DMS53 (cell line): ENCODE measurements at regions not wholly inside any gene's neighbourhood (a gene's known extent, or its start where the extent isn't known, plus 50 kb on each side); places are given as distances from the start of the nearest gene placed in this dataset.
A peak's percentile ranks its signal among the peaks of the same experiment; 100 is the strongest.
"Not testable (repeated sequence)": the region's sequence is repeated elsewhere in the genome, so short reads cannot be mapped to it uniquely, and the experiment has no call there.

Source experiments
- DNase-seq: peaks from one replicate; lab custom pipeline; 2025; lab: John Stamatoyannopoulos, UW

- DNase-seq, result no peak
Measured at GRCh38 chr2:221997683-221998082, 301.1 kb downstream of the PAX3 start.

- DNase-seq, result no peak
Measured at GRCh38 chr2:221997100-221997499, 301.7 kb downstream of the PAX3 start.

- DNase-seq, result no peak
Measured at GRCh38 chr2:221994926-221995325, 303.9 kb downstream of the PAX3 start.

- DNase-seq, result not testable (repeated sequence)
Measured at GRCh38 chr2:221984376-221984775, 314.4 kb downstream of the PAX3 start.

- DNase-seq, result no peak
Measured at GRCh38 chr2:221981912-221982470, 316.8 kb downstream of the PAX3 start.

- no peak for DNase-seq
Measured at GRCh38 chr2:221975151-221975550, 323.6 kb downstream of the PAX3 start.

GRCh38 chr2:221973902-221974301 is 324.9 kb downstream of the PAX3 start:
- no peak for DNase-seq

- DNase-seq, result no peak
Measured at GRCh38 chr2:221973502-221973901, 325.3 kb downstream of the PAX3 start.

GRCh38 chr2:221972813-221973478 is 325.9 kb downstream of the PAX3 start:
- no peak for DNase-seq

- no peak for DNase-seq
Measured at GRCh38 chr2:221970389-221970788, 328.4 kb downstream of the PAX3 start.

GRCh38 chr2:221969830-221970144 is 329.0 kb downstream of the PAX3 start:
- no peak for DNase-seq

GRCh38 chr2:221969087-221969829 is 329.5 kb downstream of the PAX3 start:
- DNase-seq, result peak; percentile 72

GRCh38 chr2:221962186-221962585 is 336.6 kb downstream of the PAX3 start:
- DNase-seq, result peak; percentile 15

GRCh38 chr2:221961561-221961960 is 337.2 kb downstream of the PAX3 start:
- DNase-seq, result peak; percentile 75

GRCh38 chr2:221958224-221958623 is 340.6 kb downstream of the PAX3 start:
- peak; percentile 5 for DNase-seq

- no peak for DNase-seq
Measured at GRCh38 chr2:221948076-221948475, 350.7 kb downstream of the PAX3 start.

- DNase-seq, result not testable (repeated sequence)
Measured at GRCh38 chr2:221944452-221944851, 354.3 kb downstream of the PAX3 start.

GRCh38 chr2:221943076-221943810 is 355.6 kb downstream of the PAX3 start:
- DNase-seq, result peak; percentile 11

- DNase-seq, result no peak
Measured at GRCh38 chr2:221931251-221931991, 359.3 kb upstream of the EPHA4 start.

- no peak for DNase-seq
Measured at GRCh38 chr2:221929259-221929658, 357.2 kb upstream of the EPHA4 start.

GRCh38 chr2:221926327-221926726 is 354.2 kb upstream of the EPHA4 start:
- no peak for DNase-seq

- DNase-seq, result no peak
Measured at GRCh38 chr2:221924576-221924975, 352.5 kb upstream of the EPHA4 start.
